CD4-positive, alpha-beta T cell (primary cell): ENCODE measurements at regions not wholly inside any gene's neighbourhood (a gene's known extent, or its start where the extent isn't known, plus 50 kb on each side); places are given as distances from the start of the nearest gene placed in this dataset.

Source experiments
- ATAC-seq: fragments of 200-7000 bp; cut with Tn5 transposase; one replicate; pipeline ENCODE4 v1.10.0; 2022; ENCODE audit warnings: mild to moderate bottlenecking; ENCODE audit not compliant: poor library complexity
- CTCF ChIA-PET: fragments of 350-600 bp; sonication (Branson Sonifier 250); formaldehyde crosslinking; loops from one replicate; lab custom pipeline; 2021; ENCODE audit warnings: antibody characterized with exemption, inconsistent platforms; lab: Charles Lee
- POLR2A ChIA-PET: fragments of 350-600 bp; sonication (Branson Sonifier 250); formaldehyde crosslinking; loops from one replicate; lab custom pipeline; 2021; ENCODE audit warnings: antibody characterized with exemption, inconsistent platforms; lab: Charles Lee
- DNase-seq, 14 experiments: peaks; one replicate each; pipeline ENCODE4 v3.0.0-alpha.2; 2013 to 2020; ENCODE audit warnings: mixed read lengths in 2 of 14
- H3K27ac ChIP-seq, 2 donors: one replicate each; pipeline versions ENCODE4 v1.5.1 to v1.7.0; 2013; ENCODE audit warnings: low read length in 2 of 2, low read depth in 1 of 2, mild to moderate bottlenecking in 1 of 2
- H3K27me3 ChIP-seq, 2 experiments: 1 replicate in 1 of 2; 2 replicates in 1 of 2; pipeline versions ENCODE4 v1.6.1 to v1.7.0; 2013; ENCODE audit warnings: low read length in 2 of 2, control low read depth in 1 of 2, mild to moderate bottlenecking in 1 of 2, moderate library complexity in 1 of 2; ENCODE audit not compliant: insufficient read depth in 2 of 2, control insufficient read depth in 1 of 2
- H3K36me3 ChIP-seq: one replicate; pipeline ENCODE4 v1.6.1; 2013; ENCODE audit warnings: low read length, control low read depth; ENCODE audit not compliant: insufficient read depth
- H3K4me1 ChIP-seq: one replicate; pipeline ENCODE4 v1.6.1; 2013; ENCODE audit warnings: low read length, control low read depth; ENCODE audit not compliant: insufficient read depth
- H3K4me3 ChIP-seq: one replicate; pipeline ENCODE4 v1.5.1; 2013; ENCODE audit warnings: mild to moderate bottlenecking, low read length, moderate library complexity
- H3K9me3 ChIP-seq, 2 experiments: 1 replicate in 1 of 2; 2 replicates in 1 of 2; pipeline versions ENCODE4 v1.6.1 to v1.7.0; 2013; ENCODE audit warnings: low read length in 2 of 2, mild to moderate bottlenecking in 2 of 2, control low read depth in 1 of 2, moderate library complexity in 1 of 2; ENCODE audit not compliant: control insufficient read depth in 1 of 2, insufficient read depth in 1 of 2
- H3K27ac Mint-ChIP-seq: one replicate; pipeline ENCODE4 v1.8.0; 2020; ENCODE audit warnings: mixed read lengths
- H3K27me3 Mint-ChIP-seq: one replicate; pipeline ENCODE4 v1.8.0; 2021; ENCODE audit warnings: mixed read lengths
- H3K36me3 Mint-ChIP-seq: one replicate; pipeline ENCODE4 v1.8.0; 2021; ENCODE audit warnings: low read depth, mixed read lengths
- H3K4me1 Mint-ChIP-seq: one replicate; pipeline ENCODE4 v1.8.0; 2021; ENCODE audit warnings: low read depth, mixed read lengths
- H3K4me3 Mint-ChIP-seq: one replicate; pipeline ENCODE4 v1.8.0; 2020; ENCODE audit warnings: mild to moderate bottlenecking, mixed read lengths
- H3K9me3 Mint-ChIP-seq: one replicate; pipeline ENCODE4 v1.8.0; 2020; ENCODE audit warnings: mixed read lengths
- intact Hi-C, 2 experiments: fragments of 100-400 bp; cut with DNase I in 1 of 2; cut with micrococcal nuclease in 1 of 2; formaldehyde crosslinking; loops; one replicate each; pipeline versions ENCODE4 v1.15.1 to v1.9.0; 2023 to 2025; cut with DNase I, micrococcal nuclease
- TF ChIP-seq, protein P1 (sequence below): fragments of 200-600 bp; IDR thresholded peaks from one replicate; pipeline ENCODE4 v1.8.0; 2022; ENCODE audit warnings: antibody characterized with exemption, mild to moderate bottlenecking

- Mint-ChIP-seq H3K9me3 (no peaks in the 10 kb centered on the region), H3K4me3 (no peak overlapping the region), H3K27ac (no peak overlapping the region), H3K36me3 (no peaks in the 10 kb centered on the region), H3K4me1 (peaks cover under 1% of the 10 kb centered on the region), H3K27me3 (no peaks in the 10 kb centered on the region)
- CTCF ChIA-PET, result interaction anchor here (1.2 kb wide), 1 partner anchor 13 kb away, joined by 4 read pairs; no protein-coding TSS in a partner anchor
- ATAC-seq (no peak), DNase-seq (no peak)
- POLR2A ChIA-PET, result no interaction called here
- Histone ChIP-seq H3K27me3 (no peaks in the 10 kb centered on the region), H3K27ac (no peak overlapping the region), H3K36me3 (no peaks in the 10 kb centered on the region), H3K4me3 (no peak overlapping the region), H3K4me1 (no peaks in the 10 kb centered on the region), H3K9me3 (no peaks in the 10 kb centered on the region)
- intact Hi-C loops, result no loop called here
- TF ChIP-seq, protein P1, sequence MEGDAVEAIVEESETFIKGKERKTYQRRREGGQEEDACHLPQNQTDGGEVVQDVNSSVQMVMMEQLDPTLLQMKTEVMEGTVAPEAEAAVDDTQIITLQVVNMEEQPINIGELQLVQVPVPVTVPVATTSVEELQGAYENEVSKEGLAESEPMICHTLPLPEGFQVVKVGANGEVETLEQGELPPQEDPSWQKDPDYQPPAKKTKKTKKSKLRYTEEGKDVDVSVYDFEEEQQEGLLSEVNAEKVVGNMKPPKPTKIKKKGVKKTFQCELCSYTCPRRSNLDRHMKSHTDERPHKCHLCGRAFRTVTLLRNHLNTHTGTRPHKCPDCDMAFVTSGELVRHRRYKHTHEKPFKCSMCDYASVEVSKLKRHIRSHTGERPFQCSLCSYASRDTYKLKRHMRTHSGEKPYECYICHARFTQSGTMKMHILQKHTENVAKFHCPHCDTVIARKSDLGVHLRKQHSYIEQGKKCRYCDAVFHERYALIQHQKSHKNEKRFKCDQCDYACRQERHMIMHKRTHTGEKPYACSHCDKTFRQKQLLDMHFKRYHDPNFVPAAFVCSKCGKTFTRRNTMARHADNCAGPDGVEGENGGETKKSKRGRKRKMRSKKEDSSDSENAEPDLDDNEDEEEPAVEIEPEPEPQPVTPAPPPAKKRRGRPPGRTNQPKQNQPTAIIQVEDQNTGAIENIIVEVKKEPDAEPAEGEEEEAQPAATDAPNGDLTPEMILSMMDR, result no peak
These were observed 60.5 kb upstream of the RPL34 start for GRCh38 chr4:108559911-108560310.

GRCh38 chr4:108559068-108559793, 61.1 kb upstream of the RPL34 start:
- ChIA-PET POLR2A (interaction anchor here (0.8 kb wide), 1 partner anchor 204 kb away, joined by 3 read pairs; no protein-coding TSS in a partner anchor), CTCF (interaction anchor here (1.2 kb wide), 1 partner anchor 13 kb away, joined by 4 read pairs; no protein-coding TSS in a partner anchor)
- ATAC-seq (no peak), DNase-seq (no peak)
- Mint-ChIP-seq H3K9me3 (no peaks in the 10 kb centered on the region), H3K4me1 (no peaks in the 10 kb centered on the region), H3K4me3 (no peak overlapping the region), H3K27ac (no peak overlapping the region), H3K27me3 (no peaks in the 10 kb centered on the region), H3K36me3 (no peaks in the 10 kb centered on the region)
- no peaks in the 10 kb centered on the region for H3K4me1 ChIP-seq
- no peak overlapping the region for H3K4me3 ChIP-seq
- TF ChIP-seq, protein P1, result no peak
- H3K36me3 ChIP-seq, result no peaks in the 10 kb centered on the region
- no peaks in the 10 kb centered on the region for H3K27me3 ChIP-seq
- no peak overlapping the region for H3K27ac ChIP-seq
- intact Hi-C loops, result no loop called here
- H3K9me3 ChIP-seq, result no peaks in the 10 kb centered on the region

GRCh38 chr4:108556588-108557200, 63.7 kb upstream of the RPL34 start:
- H3K36me3 Mint-ChIP-seq, result no peaks in the 10 kb centered on the region
- DNase-seq (no peak), ATAC-seq (no peak)
- no peaks in the 10 kb centered on the region for H3K9me3 Mint-ChIP-seq
- H3K27me3 ChIP-seq, result no peaks in the 10 kb centered on the region
- no peaks in the 10 kb centered on the region for H3K27me3 Mint-ChIP-seq
- H3K36me3 ChIP-seq, result no peaks in the 10 kb centered on the region
- TF ChIP-seq, protein P1, result no peak
- CTCF ChIA-PET, result no interaction called here
- intact Hi-C loops, result no loop called here
- H3K4me1 Mint-ChIP-seq, result no peaks in the 10 kb centered on the region
- no peak overlapping the region for H3K27ac Mint-ChIP-seq
- H3K27ac ChIP-seq, result no peak overlapping the region
- POLR2A ChIA-PET, result interaction anchor here (0.6 kb wide), 1 partner anchor 252 kb away, joined by 3 read pairs; no protein-coding TSS in a partner anchor
- H3K4me3 ChIP-seq, result no peak overlapping the region
- H3K9me3 ChIP-seq, result no peaks in the 10 kb centered on the region
- H3K4me3 Mint-ChIP-seq, result no peak overlapping the region
- H3K4me1 ChIP-seq, result no peaks in the 10 kb centered on the region
